Kidney epithelial cell (primary cell): ENCODE measurements at regions not wholly inside any gene's neighbourhood (a gene's known extent, or its start where the extent isn't known, plus 50 kb on each side); places are given as distances from the start of the nearest gene placed in this dataset.

ENCODE experiments used
- DNase-seq: peaks from one replicate; pipeline ENCODE4 v3.0.0-alpha.2; 2010; ENCODE audit warnings: low read depth
- H3K27me3 ChIP-seq: 2 replicates; pipeline ENCODE4 v1.6.0; 2011; ENCODE audit warnings: low read length; ENCODE audit not compliant: control insufficient read depth, insufficient read depth
- H3K36me3 ChIP-seq: 2 replicates; pipeline ENCODE4 v1.5.1; 2011; ENCODE audit warnings: low read length; ENCODE audit not compliant: control insufficient read depth, insufficient read depth
- H3K4me3 ChIP-seq: 2 replicates; pipeline ENCODE4 v1.5.1; 2011; ENCODE audit warnings: low read depth, mild to moderate bottlenecking, control low read depth, low read length
- CTCF ChIP-seq: IDR thresholded peaks from 2 replicates; pipeline ENCODE4 v1.5.1; 2011; ENCODE audit warnings: mild to moderate bottlenecking, moderate library complexity, low read length, control low read depth, inconsistent platforms; ENCODE audit not compliant: insufficient read depth, poor library complexity, severe bottlenecking

DNA sequence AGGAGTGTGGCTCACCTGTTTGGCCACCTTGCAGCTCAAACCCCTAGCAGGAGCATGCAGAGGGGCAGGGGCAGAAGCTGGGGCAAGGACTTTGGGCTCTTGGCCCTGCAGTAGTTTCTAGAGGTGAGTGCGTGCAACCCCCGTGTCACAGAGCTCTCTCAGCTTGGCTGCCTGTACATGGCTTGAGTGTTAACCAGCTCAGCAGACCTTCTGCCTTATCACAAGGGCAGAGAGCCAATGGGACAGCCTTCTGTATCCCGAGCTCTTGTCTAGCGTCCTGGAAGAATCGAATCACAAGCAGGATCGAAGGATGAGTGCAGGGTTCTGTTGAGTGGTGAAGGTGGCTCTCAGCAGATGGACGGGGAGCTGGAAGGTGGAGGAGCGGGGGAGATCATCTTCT is 120.3 kb upstream of the TMEM18 start:
- no peak for DNase-seq
- Histone ChIP-seq H3K36me3 (no peaks in the 10 kb centered on the region), H3K4me3 (no peak overlapping the region), H3K27me3 (no peaks in the 10 kb centered on the region)
- TF ChIP-seq CTCF, result no peak

GRCh38 chr2:796141-796985 is 119.2 kb upstream of the TMEM18 start:
- no peaks in the 10 kb centered on the region for H3K36me3 ChIP-seq
- TF ChIP-seq CTCF, result no peak
- H3K27me3 ChIP-seq, result no peaks in the 10 kb centered on the region
- DNase-seq, result no peak
- no peak overlapping the region for H3K4me3 ChIP-seq

GRCh38 chr2:795531-796041 is 118.4 kb upstream of the TMEM18 start:
- TF ChIP-seq CTCF, result no peak
- Histone ChIP-seq H3K27me3 (no peaks in the 10 kb centered on the region), H3K4me3 (no peak overlapping the region), H3K36me3 (no peaks in the 10 kb centered on the region)
- DNase-seq, result no peak

DNA sequence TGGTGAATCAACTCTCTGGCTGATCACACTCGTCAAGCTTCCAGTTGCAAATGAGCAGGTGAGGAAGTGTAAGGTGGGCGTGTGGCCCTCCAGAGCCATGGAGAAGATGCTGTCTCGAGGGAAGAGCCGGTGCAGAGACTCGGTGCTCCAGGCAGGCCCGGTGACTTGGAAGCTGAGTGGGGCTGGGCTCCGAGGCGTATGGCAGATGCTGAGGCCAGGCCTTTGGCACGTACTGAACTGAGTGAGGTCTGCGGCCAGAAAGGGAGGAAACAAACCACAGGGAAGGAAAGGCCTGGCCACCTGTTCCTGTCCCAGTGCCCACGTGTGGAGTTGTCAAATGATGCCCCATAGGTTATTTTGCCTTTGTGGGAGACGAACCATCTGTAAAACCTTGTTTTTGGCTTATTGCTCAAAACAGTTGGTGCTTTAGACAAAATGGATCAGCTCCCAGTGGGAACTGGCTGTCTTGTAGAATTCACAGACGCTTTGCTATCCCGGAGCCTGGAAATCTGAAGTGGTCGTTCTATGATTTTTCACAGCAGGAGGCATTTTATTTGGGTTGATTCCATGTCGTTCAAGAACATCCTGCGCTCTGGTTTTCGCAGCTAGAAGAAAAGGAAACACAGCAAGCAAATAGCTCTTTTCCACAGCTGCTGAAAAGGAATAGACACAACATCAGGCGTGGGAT is 117.5 kb upstream of the TMEM18 start:
- no peak for TF ChIP-seq CTCF
- no peak for DNase-seq
- Histone ChIP-seq H3K27me3 (no peaks in the 10 kb centered on the region), H3K4me3 (no peak overlapping the region), H3K36me3 (no peaks in the 10 kb centered on the region)

- Histone ChIP-seq H3K4me3 (no peak overlapping the region), H3K27me3 (no peaks in the 10 kb centered on the region), H3K36me3 (no peaks in the 10 kb centered on the region)
- no peak for TF ChIP-seq CTCF
- no peak for DNase-seq
These were observed 116.0 kb upstream of the TMEM18 start for GRCh38 chr2:793236-793635.
